B cell (primary cell): ENCODE measurements at regions not wholly inside any gene's neighbourhood (a gene's known extent, or its start where the extent isn't known, plus 50 kb on each side); places are given as distances from the start of the nearest gene placed in this dataset.

Experiments used
- CTCF ChIP-seq: fragments of 200-600 bp; IDR thresholded peaks from one replicate; pipeline ENCODE4 v1.8.0; 2022; ENCODE audit warnings: antibody characterized with exemption, mild to moderate bottlenecking
- EZH2 ChIP-seq: IDR thresholded peaks from 2 replicates; pipeline ENCODE4 v1.6.1; 2012; ENCODE audit warnings: borderline replicate concordance, low read depth, mild to moderate bottlenecking, moderate library complexity, low read length; ENCODE audit not compliant: insufficient read depth, poor library complexity, severe bottlenecking

GRCh38 chr13:74825152-74825937 lies 656.6 kb downstream of the TBC1D4 start:
- TF ChIP-seq CTCF (no peak), EZH2 (no peak)
